Neutrophil (primary cell): ENCODE measurements at regions not wholly inside any gene's neighbourhood (a gene's known extent, or its start where the extent isn't known, plus 50 kb on each side); places are given as distances from the start of the nearest gene placed in this dataset.
"Not testable (repeated sequence)": the region's sequence is repeated elsewhere in the genome, so short reads cannot be mapped to it uniquely, and the experiment has no call there.

Experiments used
- H3K27ac ChIP-seq: fragments of 200-600 bp; sonication (generic); 2 replicates; pipeline ENCODE4 v1.5.1; 2016; ENCODE audit warnings: mild to moderate bottlenecking, moderate library complexity
- H3K27me3 ChIP-seq: fragments of 200-600 bp; sonication (generic); 2 replicates; pipeline ENCODE4 v1.6.0; 2016; ENCODE audit warnings: mild to moderate bottlenecking
- H3K36me3 ChIP-seq: fragments of 200-600 bp; sonication (generic); 2 replicates; pipeline ENCODE4 v1.5.1; 2017
- H3K4me1 ChIP-seq, 2 experiments: fragments of 200-600 bp in 1 of 2; sonication (generic) in 1 of 2; 1 replicate in 1 of 2; 2 replicates in 1 of 2; pipeline versions ENCODE4 v1.5.1 to v1.6.1; 2013 to 2016; ENCODE audit warnings: low read depth in 1 of 2, low read length in 1 of 2, mild to moderate bottlenecking in 1 of 2, moderate library complexity in 1 of 2; ENCODE audit not compliant: control insufficient read depth in 1 of 2, insufficient read depth in 1 of 2
- H3K4me3 ChIP-seq, 2 experiments: fragments of 200-600 bp in 1 of 2; sonication (generic) in 1 of 2; 1 replicate in 1 of 2; 2 replicates in 1 of 2; pipeline ENCODE4 v1.5.1; 2013 to 2016; ENCODE audit warnings: low read depth in 1 of 2, low read length in 1 of 2, mild to moderate bottlenecking in 1 of 2, moderate library complexity in 1 of 2
- H3K9me3 ChIP-seq: fragments of 200-600 bp; sonication (generic); 2 replicates; pipeline ENCODE4 v1.5.1; 2016
- CTCF ChIP-seq: fragments of 200-600 bp; sonication (generic); IDR thresholded peaks from 2 replicates; pipeline ENCODE4 v1.5.1; 2016; ENCODE audit warnings: antibody characterized with exemption

- no peak for TF ChIP-seq CTCF
- no peak overlapping the region for H3K4me3 ChIP-seq
- H3K36me3 ChIP-seq: no peaks in the 10 kb centered on the region
- H3K9me3 ChIP-seq: no peaks in the 10 kb centered on the region
- H3K27ac ChIP-seq: no peak overlapping the region
- no peaks in the 10 kb centered on the region for H3K4me1 ChIP-seq
- no peaks in the 10 kb centered on the region for H3K27me3 ChIP-seq
Observed at GRCh38 chr1:121594096-121594495, 409.3 kb downstream of the SRGAP2C start.

GRCh38 chr1:121595089-121595488, 410.3 kb downstream of the SRGAP2C start:
- no peak for TF ChIP-seq CTCF
- Histone ChIP-seq H3K4me3 (no peak overlapping the region), H3K27ac (no peak overlapping the region), H3K36me3 (no peaks in the 10 kb centered on the region), H3K9me3 (no peaks in the 10 kb centered on the region), H3K27me3 (no peaks in the 10 kb centered on the region), H3K4me1 (no peaks in the 10 kb centered on the region)

- H3K4me1 ChIP-seq, H3K36me3 ChIP-seq, H3K4me3 ChIP-seq, H3K27me3 ChIP-seq, H3K27ac ChIP-seq, H3K9me3 ChIP-seq: not testable (repeated sequence)
Observed at GRCh38 chr1:121604843-121605444, 420.2 kb downstream of the SRGAP2C start.

- not testable (repeated sequence) for H3K9me3 ChIP-seq, H3K4me1 ChIP-seq, H3K4me3 ChIP-seq, H3K27me3 ChIP-seq, H3K27ac ChIP-seq, H3K36me3 ChIP-seq
Observed at GRCh38 chr1:121607499-121607898, 422.7 kb downstream of the SRGAP2C start.
